Right hindlimb (tissue), 1 donor: ENCODE measurements at regions not wholly inside any gene's neighbourhood (a gene's known extent, or its start where the extent isn't known, plus 50 kb on each side); places are given as distances from the start of the nearest gene placed in this dataset.
"Not testable (repeated sequence)": the region's sequence is repeated elsewhere in the genome, so short reads cannot be mapped to it uniquely, and the experiment has no call there.

Experiments used
- DNase-seq: peaks from one replicate; pipeline ENCODE4 v3.0.0-alpha.2; 2018

DNA sequence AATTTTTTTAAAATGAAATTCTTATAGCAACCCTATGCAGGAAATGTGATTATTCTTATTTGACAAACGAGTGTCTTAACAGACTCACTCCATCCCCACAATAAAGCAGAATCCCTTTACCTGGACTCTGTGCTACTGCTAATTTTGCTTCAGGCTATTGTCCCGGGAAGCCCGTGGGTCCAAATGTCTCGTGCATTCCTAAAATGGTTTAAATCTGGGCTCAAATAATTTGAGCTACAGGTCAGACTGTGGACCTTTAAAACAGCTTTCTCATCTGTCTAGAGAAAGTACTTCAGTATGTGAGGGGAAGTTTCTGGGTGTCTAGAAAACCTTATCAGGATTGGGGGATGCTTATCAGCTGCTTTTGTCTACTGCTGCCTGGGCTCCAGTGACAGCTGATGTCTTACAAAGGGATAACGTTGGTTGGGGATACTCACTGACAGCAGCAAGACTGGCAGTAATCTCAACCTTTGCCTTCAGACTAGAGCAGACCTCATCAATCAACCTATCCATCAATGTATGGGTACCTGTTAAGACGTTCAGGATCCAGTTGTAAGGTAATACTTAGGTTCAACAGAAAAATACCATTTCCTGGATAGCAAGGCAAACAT lies 197.9 kb upstream of the CDH11 start:
- DNase-seq = no peak

- no peak for DNase-seq
These were observed 196.9 kb upstream of the CDH11 start for GRCh38 chr16:65318590-65319257.

- DNase-seq = no peak
These were observed 196.3 kb upstream of the CDH11 start for GRCh38 chr16:65318138-65318537.

DNA sequence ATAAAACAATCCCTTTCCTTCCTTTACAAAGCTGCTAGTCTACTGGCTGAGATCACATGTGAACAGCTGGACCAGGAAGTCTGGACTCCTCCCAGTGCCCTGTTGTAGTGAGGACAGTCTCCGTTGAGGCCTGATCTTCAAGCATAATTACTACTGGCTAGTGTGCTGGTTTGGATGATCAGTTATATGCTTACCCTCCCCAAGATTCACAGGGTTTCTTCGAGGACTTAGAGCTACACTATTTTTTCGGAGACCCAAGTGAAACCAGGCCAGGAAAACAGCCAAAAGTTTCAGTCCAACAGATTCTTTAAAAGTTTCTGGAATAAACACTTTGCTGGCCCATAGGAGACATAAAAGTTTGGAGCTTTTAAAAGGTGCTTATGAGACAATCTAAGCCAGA lies 194.9 kb upstream of the CDH11 start:
- peak; percentile 34 for DNase-seq

DNA sequence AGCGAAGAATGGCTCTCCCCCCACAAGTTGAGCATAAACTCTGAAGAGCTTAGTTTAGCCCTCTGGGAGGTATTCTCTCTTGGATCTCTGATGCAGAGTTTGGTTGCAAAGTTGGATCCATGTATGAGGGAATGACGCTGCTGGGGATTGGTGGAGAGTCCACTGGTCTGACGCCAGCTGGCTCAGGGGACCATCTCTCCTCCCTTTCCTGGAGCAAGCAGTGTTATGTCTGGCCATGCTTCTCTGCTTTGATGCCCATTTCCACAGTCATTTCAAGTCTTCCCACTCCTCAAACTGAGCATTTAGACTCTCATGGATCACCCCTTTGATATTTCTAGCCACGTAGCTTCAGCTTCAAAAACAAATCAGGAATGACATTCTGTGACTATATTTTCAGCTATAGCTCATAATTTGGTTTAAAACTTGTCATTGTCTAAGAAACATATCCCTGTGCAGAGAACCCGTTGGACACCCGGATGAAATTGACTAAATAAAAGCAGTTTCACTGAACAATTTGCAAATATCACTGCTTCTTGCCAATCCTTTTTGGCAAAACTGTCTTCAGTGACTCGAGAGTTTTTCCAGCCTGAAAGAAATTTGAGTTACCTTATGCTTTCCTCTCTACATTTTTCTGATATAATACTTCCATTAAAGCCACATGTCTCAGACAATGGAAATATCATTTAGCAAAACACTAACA lies 193.4 kb upstream of the CDH11 start:
- peak; percentile 91 for DNase-seq

DNA sequence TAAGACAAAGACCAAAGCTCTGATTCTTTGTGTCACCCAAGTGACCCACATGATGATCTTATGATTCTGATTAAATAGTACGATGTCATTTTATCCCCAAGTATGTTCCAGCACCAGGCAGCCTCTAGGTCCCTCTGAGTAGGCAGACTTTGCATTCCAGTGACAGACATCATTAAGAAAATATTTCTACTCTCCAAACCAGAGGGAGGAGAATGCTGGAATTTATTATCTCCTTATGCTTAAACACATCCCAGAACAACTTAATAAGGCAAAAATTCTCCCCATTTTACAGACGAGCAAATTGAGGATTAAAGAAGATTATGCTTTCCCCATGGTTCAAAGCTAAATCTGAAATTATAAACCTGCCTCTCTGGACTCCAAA lies 192.8 kb upstream of the CDH11 start:
- no peak for DNase-seq

GRCh38 chr16:65313936-65314626 lies 192.2 kb upstream of the CDH11 start:
- no peak for DNase-seq

GRCh38 chr16:65312795-65313194 lies 190.9 kb upstream of the CDH11 start:
- no peak for DNase-seq

DNA sequence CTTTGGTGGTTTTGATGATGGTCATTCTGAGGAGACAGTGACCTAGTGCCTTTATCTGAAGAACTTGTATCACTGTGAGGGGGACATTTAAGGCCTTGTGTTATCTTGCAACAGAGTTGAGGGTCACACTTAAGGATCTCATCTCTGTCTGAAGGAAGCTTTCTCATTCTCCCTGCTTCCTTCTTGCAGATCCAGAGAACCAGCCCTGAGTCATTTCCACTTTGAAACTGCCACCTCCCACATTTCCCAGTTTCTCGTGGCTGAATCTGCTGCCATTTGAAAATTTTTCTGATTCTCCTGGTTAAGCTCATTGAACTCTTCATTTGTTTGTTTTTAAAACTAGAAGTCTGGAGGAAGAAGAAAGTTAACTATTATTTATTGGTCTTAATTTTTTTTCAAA lies 190.2 kb upstream of the CDH11 start:
- no peak for DNase-seq

GRCh38 chr16:65310491-65310890 lies 188.6 kb upstream of the CDH11 start:
- DNase-seq = not testable (repeated sequence)

DNA sequence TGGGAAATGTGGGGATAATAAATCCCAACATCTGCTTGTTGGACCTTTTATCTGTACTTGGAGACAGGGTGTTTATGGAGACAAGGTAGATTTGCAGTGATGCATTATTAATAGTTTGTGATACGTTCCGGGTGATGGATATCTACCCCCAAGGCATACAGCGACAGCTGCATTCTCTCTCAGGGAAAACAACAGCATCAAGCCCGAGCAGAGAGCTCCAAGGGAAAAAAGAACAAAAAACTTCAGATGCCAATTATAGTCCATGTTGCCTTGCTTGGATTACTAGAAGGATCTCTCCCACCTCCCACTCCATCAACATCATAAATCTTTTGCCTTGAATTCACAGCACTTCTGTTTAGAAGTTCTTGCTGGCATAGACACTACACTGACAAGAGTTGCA lies 187.5 kb upstream of the CDH11 start:
- no peak for DNase-seq

GRCh38 chr16:65308506-65308905 lies 186.6 kb upstream of the CDH11 start:
- DNase-seq = no peak

DNA sequence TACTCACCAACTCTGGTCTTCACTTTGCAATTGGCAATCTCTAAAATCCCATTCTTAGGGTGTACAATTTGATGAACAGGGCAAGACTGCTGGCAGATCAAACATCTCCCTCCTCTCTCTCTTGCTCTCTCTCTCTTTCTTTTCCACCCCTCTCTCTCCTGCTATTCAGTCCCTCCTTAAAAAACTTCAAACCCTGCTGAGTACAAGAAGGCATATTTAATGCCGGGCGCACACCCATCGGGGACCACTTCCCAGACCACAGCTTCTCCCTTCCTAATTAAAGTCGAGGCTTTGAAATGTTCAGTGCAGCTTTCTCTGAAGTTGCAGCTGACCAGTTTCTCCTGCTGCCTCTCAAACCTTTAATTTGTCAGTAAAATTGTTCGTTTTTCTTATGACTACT lies 185.4 kb upstream of the CDH11 start:
- DNase-seq = no peak

GRCh38 chr16:65306722-65307121 lies 184.9 kb upstream of the CDH11 start:
- no peak for DNase-seq

DNA sequence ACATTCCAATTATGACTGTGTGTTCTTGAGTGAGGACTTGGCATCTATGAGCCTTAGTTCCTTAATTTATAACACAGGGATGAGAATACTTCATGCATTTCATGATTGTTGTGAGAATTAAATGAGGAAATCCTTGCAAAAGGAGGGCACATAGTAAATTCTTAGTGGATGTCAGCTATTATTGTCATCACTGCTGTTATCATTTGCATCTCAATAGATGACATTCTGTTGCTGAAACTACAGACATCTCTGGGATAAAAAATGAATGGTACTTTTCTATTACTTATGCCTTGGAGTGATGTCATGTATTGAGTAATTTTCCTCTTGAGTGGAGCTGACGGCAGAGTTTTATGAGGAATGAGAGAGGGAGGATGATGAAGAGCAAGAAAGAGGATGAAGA lies 184.4 kb upstream of the CDH11 start:
- no peak for DNase-seq

DNA sequence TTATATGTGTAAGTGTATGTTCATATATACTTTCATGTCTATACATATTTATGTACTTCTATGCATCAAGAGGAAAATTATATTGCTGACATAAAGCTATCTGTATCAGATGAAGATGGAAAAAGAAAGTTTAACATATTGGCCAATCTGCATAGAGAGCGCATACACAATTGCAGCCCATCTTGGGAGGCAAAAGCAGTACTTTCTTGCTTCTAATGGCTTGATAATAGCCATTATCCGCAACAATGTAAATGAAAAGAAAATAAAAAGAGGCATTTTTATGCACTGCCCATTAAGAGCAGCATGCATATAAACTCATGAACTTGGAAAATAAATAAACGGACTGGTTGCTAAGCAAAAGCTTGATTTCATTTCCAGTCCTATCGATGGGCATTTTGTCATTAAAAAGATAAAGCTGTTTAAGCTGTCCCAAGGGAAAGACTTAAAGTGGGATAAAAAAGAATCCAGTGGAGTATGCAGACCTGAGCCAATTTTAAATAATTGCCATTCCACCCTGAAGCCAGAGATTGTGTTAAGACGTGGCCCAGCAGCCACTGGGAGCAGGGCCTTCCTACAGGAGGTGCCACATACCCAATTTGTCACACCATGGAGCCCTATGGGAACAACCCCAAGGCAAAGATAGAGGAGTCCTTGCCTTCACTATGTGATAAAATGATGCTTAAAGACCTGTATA lies 183.6 kb upstream of the CDH11 start:
- DNase-seq = no peak

GRCh38 chr16:65301029-65301428 lies 179.2 kb upstream of the CDH11 start:
- no peak for DNase-seq

DNA sequence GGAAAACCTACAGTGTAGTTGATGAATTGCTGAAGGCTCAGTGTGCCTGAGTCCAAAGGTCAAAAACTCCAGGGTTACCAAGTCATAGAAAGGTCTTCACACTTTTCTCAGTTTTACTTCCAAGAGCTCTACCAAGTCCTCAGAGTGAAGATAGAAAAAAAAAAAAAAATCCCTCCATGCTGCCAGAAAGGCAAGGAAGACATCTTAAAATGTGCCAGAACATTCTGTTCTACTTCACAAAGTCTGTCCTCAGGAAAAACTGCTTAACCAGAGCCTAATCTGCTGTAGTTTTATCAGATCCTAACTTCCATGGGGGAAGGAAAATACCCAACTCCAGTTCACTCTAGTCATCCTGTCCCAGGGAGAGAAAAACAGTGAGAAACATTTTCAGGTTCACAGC lies 175.6 kb upstream of the CDH11 start:
- no peak for DNase-seq

DNA sequence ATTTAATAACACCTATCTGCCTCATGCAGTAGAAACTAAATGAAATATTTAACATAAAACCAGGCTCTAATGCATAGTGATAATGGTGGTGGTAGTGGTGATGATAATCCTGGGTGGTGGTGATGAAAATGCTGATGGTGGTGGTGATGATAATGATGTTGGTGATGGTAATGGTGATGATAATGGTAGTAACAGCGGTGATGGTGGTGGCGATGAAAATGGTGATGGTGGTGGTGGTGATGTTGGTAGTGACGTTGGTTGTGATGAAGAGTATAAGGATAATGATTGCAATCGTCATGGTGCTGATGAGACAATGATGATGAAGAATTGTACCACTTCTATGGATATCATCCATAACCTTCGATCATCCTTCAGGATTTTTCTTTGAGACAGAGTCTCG lies 173.7 kb upstream of the CDH11 start:
- DNase-seq = no peak

GRCh38 chr16:65294708-65295107 lies 172.8 kb upstream of the CDH11 start:
- DNase-seq = no peak

GRCh38 chr16:65294165-65294564 lies 172.3 kb upstream of the CDH11 start:
- DNase-seq = no peak

GRCh38 chr16:65289022-65289421 lies 167.2 kb upstream of the CDH11 start:
- DNase-seq = no peak

DNA sequence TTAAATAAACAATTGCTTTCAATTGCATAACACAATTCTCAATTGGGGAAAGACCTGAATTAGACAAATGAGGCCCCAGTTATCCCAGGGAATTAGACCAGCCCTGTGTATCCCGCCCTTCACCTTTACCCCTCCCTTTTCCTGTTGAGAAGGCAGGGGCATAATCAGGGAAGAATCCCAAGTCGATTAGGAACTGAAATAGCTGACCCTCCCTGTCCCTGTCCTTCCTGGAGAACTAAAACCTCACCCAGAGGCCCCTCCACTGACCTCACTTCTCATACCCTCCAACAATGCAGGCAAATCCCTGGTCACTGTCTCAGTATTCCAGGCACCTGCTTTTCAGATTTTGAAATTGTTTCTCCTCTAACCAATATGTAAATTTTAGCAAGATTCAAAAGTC lies 165.4 kb upstream of the CDH11 start:
- no peak for DNase-seq
